IPS-20b (cell line): ENCODE measurements at regions not wholly inside any gene's neighbourhood (a gene's known extent, or its start where the extent isn't known, plus 50 kb on each side); places are given as distances from the start of the nearest gene placed in this dataset.
"Not testable (repeated sequence)": the region's sequence is repeated elsewhere in the genome, so short reads cannot be mapped to it uniquely, and the experiment has no call there.

Experiments
- H3K27ac ChIP-seq: one replicate; pipeline ENCODE4 v1.5.1; 2013; ENCODE audit warnings: low read length
- H3K27me3 ChIP-seq: 2 replicates; pipeline ENCODE4 v1.6.1; 2013; ENCODE audit warnings: mild to moderate bottlenecking, low read length, inconsistent platforms; ENCODE audit not compliant: insufficient read depth
- H3K36me3 ChIP-seq: 2 replicates; pipeline ENCODE4 v1.6.1; 2013; ENCODE audit warnings: low read depth, mild to moderate bottlenecking, inconsistent platforms, low read length, moderate library complexity; ENCODE audit not compliant: insufficient read depth
- H3K4me1 ChIP-seq: 2 replicates; pipeline ENCODE4 v1.6.1; 2013; ENCODE audit warnings: mild to moderate bottlenecking, control low read depth, inconsistent platforms, low read length, moderate library complexity; ENCODE audit not compliant: insufficient read depth
- H3K4me3 ChIP-seq: 2 replicates; pipeline ENCODE4 v1.5.1; 2013; ENCODE audit warnings: mild to moderate bottlenecking, low read length, inconsistent platforms
- H3K9ac ChIP-seq: 2 replicates; pipeline ENCODE4 v1.6.1; 2013; ENCODE audit warnings: low read depth, mild to moderate bottlenecking, inconsistent platforms, low read length, moderate library complexity
- H3K9me3 ChIP-seq: 2 replicates; pipeline ENCODE4 v1.6.1; 2013; ENCODE audit warnings: mild to moderate bottlenecking, low read depth, low read length, inconsistent platforms; ENCODE audit not compliant: insufficient read depth

DNA sequence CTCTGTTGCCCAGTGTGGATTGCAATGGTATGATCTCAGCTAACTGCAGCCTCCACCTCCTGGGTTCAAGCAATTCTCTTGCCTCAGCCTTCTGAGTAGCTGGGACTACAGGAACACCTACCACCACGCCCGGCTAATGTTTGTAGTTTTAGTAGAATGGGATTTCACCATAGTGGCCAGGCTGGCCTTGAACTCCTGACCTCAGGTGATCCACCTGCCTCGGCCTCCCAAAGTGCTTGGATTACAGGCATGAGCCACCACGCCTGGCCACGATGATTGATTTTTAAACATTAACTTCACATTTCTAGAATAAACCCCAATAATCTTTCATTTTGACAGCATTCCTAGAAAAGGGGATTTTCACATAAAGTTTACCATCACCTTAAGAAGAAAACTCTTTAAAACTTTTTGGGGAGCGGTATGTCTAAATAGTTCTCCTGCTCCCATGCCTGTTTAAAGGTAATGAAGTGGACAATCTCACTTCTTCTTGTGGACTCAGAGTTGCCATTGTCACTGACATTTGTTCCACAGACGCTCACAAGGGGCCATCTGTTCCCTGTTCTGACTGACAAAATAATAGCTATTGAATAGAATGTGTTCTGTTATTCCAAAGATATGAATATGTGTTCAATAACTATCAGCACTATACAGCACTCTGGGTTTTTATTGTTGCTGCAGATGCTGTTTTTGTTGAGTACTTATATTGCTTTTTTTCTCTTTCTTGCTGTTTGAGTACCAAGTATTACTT, 66.1 kb upstream of the C1QTNF9B start:
- H3K4me3 ChIP-seq = no peak overlapping the region
- no peak overlapping the region for H3K9ac ChIP-seq
- no peak overlapping the region for H3K27ac ChIP-seq
- no peaks in the 10 kb centered on the region for H3K27me3 ChIP-seq
- H3K36me3 ChIP-seq = no peaks in the 10 kb centered on the region
- H3K9me3 ChIP-seq = no peaks in the 10 kb centered on the region
- H3K4me1 ChIP-seq = no peaks in the 10 kb centered on the region

DNA sequence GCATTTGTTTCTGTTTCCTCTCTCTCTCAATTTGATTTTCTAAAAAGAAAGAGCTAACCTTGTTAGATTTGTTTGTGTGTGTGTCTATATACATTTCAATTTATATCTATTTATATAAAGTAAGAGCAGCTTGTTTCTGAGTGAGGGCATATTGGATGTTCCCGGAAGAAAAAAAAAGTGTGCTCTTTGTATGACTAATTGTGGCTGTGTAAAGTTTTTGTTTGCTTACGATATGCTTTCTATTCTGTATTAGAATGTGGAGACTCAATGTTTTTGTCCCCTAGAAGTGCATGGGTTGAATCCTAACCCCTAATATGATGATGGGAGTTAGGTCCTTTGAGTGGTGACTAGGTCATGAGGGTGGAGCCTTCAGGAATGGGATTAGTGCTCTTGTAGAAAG, 66.6 kb upstream of the C1QTNF9B start:
- Histone ChIP-seq H3K36me3 (no peaks in the 10 kb centered on the region), H3K27me3 (no peaks in the 10 kb centered on the region), H3K4me3 (no peak overlapping the region), H3K27ac (no peak overlapping the region), H3K9ac (no peak overlapping the region), H3K4me1 (no peaks in the 10 kb centered on the region), H3K9me3 (no peaks in the 10 kb centered on the region)

DNA sequence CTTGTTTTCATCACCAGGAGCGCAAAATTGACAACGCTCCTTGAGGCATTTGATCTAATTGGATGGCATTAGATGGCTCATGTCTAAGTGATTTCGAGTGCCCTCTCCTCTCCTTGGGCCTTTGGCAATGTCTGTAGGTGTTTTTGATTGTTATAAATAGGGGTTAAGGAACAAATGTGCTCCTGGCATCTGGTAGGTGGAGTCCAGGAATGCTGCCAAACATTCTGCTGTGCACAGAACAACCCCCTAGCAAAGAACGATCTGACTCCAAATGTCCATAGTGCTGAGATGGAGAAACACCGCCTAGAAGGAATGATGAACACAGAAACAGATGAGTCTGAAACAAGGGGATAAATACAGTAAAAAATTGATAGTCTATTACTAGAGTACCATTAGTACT, 68.0 kb upstream of the C1QTNF9B start:
- no peaks in the 10 kb centered on the region for H3K9me3 ChIP-seq
- no peak overlapping the region for H3K4me3 ChIP-seq
- no peaks in the 10 kb centered on the region for H3K36me3 ChIP-seq
- H3K27ac ChIP-seq = no peak overlapping the region
- H3K4me1 ChIP-seq = no peaks in the 10 kb centered on the region
- H3K9ac ChIP-seq = no peak overlapping the region
- no peaks in the 10 kb centered on the region for H3K27me3 ChIP-seq

GRCh38 chr13:23966221-23966690, 69.0 kb upstream of the C1QTNF9B start:
- Histone ChIP-seq H3K9ac (no peak overlapping the region), H3K27ac (no peak overlapping the region), H3K27me3 (no peaks in the 10 kb centered on the region), H3K4me1 (no peaks in the 10 kb centered on the region), H3K4me3 (no peak overlapping the region), H3K9me3 (no peaks in the 10 kb centered on the region), H3K36me3 (no peaks in the 10 kb centered on the region)

- Histone ChIP-seq H3K9me3 (no peaks in the 10 kb centered on the region), H3K27ac (no peak overlapping the region), H3K27me3 (no peaks in the 10 kb centered on the region), H3K9ac (no peak overlapping the region), H3K4me3 (no peak overlapping the region), H3K36me3 (no peaks in the 10 kb centered on the region), H3K4me1 (no peaks in the 10 kb centered on the region)
These were observed 69.7 kb upstream of the C1QTNF9B start for GRCh38 chr13:23966691-23967615.

DNA sequence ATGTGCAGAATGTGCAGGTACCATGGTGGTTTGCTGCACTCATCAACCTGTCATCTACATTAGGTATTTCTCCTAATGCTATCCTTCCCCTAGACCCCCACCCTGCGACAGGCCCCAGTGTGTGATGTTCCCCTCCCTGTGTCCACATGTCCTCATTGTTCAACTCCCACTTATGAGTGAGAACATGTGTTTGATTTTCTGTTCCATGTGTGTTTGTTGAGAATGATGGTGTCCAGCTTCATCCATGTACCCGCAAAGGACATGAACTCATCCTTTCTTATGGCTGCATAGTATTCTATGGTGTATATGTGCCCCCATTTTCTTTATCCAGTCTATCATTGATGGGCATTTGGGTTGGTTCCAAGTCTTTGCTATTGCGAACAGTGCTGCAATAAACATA, 70.5 kb upstream of the C1QTNF9B start:
- H3K27me3 ChIP-seq, H3K9ac ChIP-seq, H3K9me3 ChIP-seq, H3K36me3 ChIP-seq, H3K4me3 ChIP-seq, H3K27ac ChIP-seq, H3K4me1 ChIP-seq: not testable (repeated sequence)

DNA sequence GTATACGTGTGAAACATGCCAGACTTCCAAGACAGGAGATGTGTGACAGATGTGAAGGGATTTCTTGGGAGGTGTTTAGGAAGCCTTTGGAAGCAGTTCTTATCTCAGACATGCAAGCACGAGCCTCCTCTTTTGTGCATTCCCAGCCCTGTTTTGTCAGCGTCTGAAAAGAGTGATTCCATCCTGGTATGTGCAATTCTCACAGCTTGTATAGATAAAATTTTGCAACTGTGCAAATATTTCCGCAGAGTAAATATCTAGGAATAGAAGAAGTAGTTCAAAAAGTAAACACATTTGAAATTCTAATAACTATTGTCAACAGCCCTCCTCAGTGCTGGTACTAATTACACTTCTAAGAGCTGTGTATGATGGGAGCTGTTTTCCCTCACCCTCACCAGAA, 72.3 kb upstream of the C1QTNF9B start:
- no peaks in the 10 kb centered on the region for H3K36me3 ChIP-seq
- no peaks in the 10 kb centered on the region for H3K4me1 ChIP-seq
- H3K9ac ChIP-seq = no peak overlapping the region
- no peak overlapping the region for H3K4me3 ChIP-seq
- no peak overlapping the region for H3K27ac ChIP-seq
- H3K9me3 ChIP-seq = no peaks in the 10 kb centered on the region; the same call in 1 of the 2 replicates
- no peaks in the 10 kb centered on the region for H3K27me3 ChIP-seq

GRCh38 chr13:23979361-23980159, 82.3 kb upstream of the C1QTNF9B start:
- Histone ChIP-seq H3K9me3 (no peaks in the 10 kb centered on the region), H3K4me3 (peak overlapping the region; percentile 83), H3K27me3 (peaks cover 17% of the 10 kb centered on the region), H3K4me1 (no peaks in the 10 kb centered on the region; the same call in 1 of the 2 replicates), H3K9ac (peak overlapping the region; percentile 73; the same call in 1 of the 2 replicates), H3K27ac (no peak overlapping the region), H3K36me3 (no peaks in the 10 kb centered on the region)

DNA sequence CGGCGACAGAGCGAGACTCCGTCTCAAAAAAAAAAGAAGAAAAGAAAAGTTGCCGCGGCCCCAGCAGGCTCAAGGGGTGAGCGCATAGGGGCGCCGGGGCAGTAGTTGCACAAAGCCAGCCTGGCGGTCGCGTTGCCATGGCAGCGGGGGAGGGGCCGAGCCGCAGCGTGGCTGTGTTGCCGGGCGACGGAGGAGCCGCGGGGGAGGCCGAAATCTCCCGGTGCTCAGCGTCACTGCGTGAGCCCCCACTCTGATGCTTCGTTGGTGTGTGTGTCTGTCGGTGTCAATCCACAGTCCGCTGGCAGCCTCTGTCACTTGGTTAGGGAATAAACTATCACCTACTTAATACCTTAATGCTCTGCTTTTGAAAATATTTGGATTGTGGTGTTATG, 82.9 kb upstream of the C1QTNF9B start:
- Histone ChIP-seq H3K4me1 (no peaks in the 10 kb centered on the region; the same call in 1 of the 2 replicates), H3K27me3 (peaks cover 17% of the 10 kb centered on the region), H3K27ac (no peak overlapping the region), H3K9me3 (no peaks in the 10 kb centered on the region), H3K4me3 (peak overlapping the region; percentile 83), H3K36me3 (no peaks in the 10 kb centered on the region), H3K9ac (peak overlapping the region; percentile 73; the same call in 1 of the 2 replicates)

- Histone ChIP-seq H3K27ac (no peak overlapping the region), H3K4me1 (no peaks in the 10 kb centered on the region; the same call in 1 of the 2 replicates), H3K27me3 (peaks cover 11% of the 10 kb centered on the region), H3K36me3 (no peaks in the 10 kb centered on the region), H3K9me3 (no peaks in the 10 kb centered on the region), H3K4me3 (no peak overlapping the region), H3K9ac (no peak overlapping the region)
These were observed 86.4 kb upstream of the C1QTNF9B start for GRCh38 chr13:23983671-23984070.

DNA sequence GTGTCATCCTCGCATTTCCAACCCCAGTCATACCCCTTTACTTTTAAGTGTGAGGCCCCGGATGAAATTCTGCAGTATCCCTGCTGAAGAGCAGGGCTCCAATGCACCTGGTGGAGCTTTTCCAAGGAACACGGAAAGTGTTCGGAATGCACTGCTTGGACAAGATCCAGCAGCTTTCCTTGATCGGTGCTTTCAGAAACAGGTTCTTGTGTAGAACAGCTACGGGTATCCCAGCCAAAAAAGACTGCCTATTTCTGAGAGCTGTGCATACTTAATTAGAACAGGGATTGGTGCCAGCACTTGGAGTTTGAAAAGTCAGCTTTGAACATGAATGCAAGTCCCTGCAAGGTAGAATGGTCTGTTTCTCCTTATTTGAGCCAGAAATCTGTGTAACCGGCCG, 87.2 kb upstream of the C1QTNF9B start:
- no peak overlapping the region for H3K4me3 ChIP-seq
- H3K36me3 ChIP-seq = no peaks in the 10 kb centered on the region
- H3K27me3 ChIP-seq = peaks cover 4% of the 10 kb centered on the region; the same call in 1 of the 2 replicates
- H3K9me3 ChIP-seq = no peaks in the 10 kb centered on the region
- H3K27ac ChIP-seq = no peak overlapping the region
- no peaks in the 10 kb centered on the region; the same call in 1 of the 2 replicates for H3K4me1 ChIP-seq
- H3K9ac ChIP-seq = no peak overlapping the region
